ENCODE measurements at regions not wholly inside any gene's neighbourhood (a gene's known extent, or its start where the extent isn't known, plus 50 kb on each side); places are given as distances from the start of the nearest gene placed in this dataset.

- TF ChIP-seq CTCF (conservative IDR thresholded peaks at IDR 0.05; ENCODE audit: low read depth, low read length) (no peak), EZH2 (IDR thresholded peaks at IDR 0.05; ENCODE audit: low read length, unreplicated experiment) (no peak), EZH2phosphoT487 (IDR thresholded peaks at IDR 0.05; ENCODE audit: borderline replicate concordance, low read length) (no peak)
Measured at GRCh38 chr7:79988653-79989052, 146.0 kb upstream of the GNAI1 start.

Measured in PC-3 (cell line).